HG03575 (cell line): ENCODE measurements at regions not wholly inside any gene's neighbourhood (a gene's known extent, or its start where the extent isn't known, plus 50 kb on each side); places are given as distances from the start of the nearest gene placed in this dataset.
A peak's percentile ranks its signal among the peaks of the same experiment; 100 is the strongest.

Source experiments
- ATAC-seq: cut with Tn5 transposase; IDR thresholded peaks from one replicate; pipeline ENCODE4 v1.9.1; 2021; ENCODE audit not compliant: unreplicated experiment, insufficient number of reproducible peaks, low FRiP score; ENCODE audit errors: extremely low read depth

DNA sequence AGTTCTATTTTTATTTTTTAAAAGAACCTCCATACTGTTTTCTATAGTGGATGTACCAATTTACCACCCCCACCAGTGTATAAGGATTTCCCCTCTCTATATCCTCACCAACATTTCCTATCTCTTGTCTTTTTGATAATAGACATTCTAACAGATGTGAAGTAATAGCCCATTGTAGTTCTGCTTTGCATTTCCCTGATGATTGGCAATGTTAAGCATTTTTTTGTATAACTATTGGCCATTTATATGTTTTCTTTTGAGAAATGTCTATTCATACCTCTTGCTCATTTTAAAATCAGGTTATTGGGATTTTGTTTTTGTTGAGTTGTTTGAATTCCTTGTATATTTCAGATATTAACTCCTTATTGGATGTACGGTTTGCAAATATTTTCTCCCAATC, 251.1 kb upstream of the HTR2C start:
- no peak for ATAC-seq

DNA sequence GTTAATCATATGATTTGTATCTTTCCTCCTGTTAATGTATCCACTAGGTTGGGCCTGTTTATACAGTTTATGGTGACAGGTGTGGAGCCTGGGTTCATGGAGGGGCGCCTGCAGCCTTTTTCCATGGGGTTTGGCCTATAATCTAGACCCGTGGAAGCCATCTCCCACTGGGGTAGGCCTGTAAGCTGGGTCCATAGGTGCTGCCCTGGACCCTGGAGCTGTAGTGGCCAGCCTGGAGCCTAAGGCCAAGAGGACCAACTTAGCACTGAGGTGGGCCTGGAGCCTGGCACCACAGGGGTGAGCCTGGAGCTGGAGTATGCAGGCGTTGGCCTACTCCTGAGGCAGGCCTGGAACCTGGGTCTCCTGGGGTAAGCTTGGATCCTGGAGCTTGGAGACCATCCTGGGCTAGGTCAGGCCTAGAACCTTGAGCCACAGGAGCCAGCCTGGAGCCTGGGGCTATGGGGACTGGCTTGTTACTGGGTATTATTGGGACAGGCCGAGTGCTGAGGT, 249.4 kb upstream of the HTR2C start:
- ATAC-seq: no peak

DNA sequence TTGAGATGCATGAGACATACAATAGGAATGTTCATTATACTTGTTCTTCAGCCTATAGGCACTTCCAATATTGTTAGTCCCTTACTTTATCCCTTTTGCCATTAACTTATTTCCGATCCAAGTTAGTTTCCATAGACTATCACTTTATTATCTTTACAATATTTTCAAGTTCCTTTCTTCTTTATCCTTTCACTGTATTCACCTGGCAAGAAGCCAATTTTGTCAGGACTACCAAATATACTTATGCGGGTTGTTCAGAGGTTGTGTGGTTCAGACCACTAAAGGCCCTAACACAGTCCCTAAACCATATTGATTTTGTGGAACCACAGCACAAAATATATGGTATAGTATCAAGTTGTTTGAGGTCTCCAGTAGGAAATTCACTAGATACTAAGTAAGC, 245.0 kb upstream of the HTR2C start:
- ATAC-seq: no peak

DNA sequence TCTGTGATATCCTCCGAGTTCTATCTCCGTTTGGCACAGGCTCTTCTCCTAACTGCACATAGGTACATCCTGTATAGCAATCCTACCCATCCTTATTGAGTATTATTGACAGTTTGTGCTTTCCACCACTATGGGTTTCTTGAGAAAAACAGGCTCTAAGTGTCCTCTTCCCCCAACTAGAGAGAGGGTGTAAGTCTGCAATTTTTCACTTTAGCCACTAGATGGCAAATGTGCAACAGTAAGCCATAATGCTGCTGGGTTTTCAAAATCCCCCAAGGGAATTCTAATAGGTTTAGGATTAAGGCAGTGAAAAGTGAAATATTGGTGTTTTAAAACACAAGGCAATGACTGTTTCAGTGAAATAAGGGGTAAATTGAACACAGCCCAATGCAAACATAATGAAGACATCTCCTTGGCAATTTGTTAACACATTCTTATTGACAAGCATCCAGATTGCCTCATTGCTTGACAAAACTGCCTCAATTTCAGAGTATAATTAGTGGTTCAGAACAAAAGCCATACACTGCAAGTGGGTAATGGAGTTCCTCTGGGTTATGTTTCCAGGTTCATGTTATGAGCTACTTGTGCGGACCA, 239.0 kb upstream of the HTR2C start:
- ATAC-seq: peak; percentile 76

DNA sequence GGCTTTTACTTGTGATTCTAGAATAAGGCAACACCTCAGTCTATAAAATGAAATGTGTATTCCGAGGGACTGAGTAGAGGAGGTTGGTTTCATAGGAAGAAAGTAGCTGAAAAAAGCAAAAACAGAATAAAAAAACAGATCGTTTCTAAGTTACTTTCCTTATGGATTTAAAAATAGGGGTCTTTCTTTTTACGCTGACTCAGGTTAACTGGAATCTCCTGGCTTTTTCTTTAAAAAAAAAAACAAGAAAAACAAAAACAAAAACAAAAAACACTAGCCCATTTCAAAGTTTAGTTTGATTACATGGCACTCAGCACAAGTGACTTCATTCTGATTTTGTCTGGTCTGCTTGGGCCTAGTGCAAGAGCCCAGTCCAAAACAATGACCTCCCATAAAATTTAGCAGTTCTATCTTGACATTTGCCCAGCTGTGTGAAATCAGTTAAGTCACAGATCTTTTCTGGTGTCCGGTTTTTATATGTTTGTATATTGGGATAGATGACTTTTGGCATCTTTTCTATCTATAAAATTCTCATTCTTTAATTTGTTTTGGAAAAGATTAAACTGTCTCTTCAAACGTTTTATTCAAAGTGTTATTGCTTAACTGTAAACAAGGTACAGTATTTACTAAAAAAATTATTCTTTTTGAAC, 222.7 kb upstream of the HTR2C start:
- ATAC-seq: no peak

DNA sequence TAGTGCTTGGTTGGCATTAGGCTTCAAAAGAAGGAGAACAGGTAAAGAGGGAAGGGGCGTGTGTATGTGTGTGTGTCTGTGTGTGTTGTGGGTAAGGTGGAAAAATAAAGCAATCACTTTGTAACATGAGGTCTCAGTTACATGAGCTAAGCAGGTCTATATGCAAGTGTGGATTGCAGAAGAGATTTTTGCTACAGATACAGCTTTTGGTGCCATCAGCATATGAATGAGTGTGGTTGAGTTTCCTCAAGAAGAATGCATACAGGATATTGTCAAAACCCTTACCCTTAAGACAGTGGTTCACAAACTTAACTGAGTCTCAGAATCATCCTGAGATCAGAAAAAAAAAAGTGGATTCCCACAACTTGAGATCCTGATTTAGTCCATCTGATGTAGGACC, 220.5 kb upstream of the HTR2C start:
- ATAC-seq: no peak

DNA sequence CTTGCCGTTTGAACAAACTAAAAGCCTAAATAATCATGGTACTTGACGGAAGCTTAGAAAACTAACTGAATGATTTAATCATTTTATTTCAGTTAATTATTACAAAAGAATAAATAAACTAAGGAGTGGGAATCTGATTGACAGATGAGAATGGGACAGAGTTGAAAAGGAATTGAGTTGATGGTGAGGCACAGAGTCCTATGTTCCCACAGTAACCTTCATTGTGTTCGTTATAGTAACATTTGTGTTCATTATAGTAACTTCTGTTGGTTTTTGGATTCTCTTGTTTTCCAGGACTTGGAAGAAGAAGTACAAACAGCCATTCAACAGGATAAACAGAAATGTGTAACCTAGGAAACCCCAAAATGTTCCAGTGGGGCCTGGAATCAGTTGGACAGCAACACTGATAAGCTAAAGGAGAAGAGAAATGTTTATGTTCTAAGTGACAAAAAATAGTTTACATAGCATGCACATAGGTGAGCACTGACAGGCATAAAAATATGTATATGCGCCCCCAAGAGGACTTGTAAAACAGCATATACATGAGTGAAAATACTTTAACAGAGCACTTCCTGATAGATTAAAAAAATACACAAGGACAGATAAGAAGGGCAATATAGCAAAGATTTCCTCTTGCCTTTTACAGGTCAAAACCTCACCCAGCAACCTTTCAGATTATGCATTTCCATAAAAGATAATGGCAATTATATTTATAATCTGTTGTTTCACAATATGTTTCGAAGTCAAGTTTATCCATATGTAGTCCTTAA, 218.6 kb upstream of the HTR2C start:
- ATAC-seq: no peak

DNA sequence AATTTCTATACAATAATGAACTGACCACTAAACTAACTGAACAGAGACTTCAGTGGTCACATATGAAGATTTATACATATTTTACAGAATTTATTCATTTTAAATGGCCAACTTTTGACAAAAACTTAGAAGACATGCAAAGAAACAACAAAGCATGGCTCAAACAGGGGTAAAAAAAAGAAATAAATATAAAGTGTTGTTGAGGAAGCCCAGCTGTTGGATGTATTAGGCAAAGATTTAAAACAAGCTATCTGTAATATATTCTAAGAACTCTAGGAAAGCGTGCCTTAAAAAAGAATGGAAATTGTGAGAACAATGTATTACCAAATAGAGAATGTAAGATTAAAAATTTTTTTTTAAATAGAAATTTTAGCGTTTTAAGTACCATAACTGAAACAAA, 210.9 kb upstream of the HTR2C start:
- no peak for ATAC-seq

DNA sequence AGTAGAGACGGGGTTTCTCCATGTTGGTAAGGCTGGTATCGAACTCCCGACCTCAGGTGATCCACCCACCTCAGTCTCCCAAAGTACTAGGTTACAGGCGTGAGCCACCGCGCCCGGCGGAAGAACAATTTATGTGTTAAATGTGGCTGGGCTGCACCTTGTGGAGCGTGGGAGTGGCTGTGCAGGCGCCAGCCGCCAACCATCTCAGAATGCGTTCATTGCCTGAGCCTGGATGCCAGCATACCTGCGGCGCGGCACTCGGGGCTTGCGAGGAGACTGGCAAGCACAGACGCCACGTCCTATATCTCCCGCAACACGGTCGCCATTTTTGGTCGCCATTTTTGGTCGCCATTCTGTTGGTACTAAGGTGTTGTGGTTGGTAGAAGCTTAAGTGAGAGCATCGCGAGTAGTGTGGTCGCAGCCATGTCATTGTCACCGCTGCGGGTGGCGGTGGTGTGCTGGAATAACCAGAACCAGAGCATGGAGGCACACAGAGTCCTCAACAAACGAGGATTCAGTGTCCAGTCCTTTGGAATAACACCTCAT, 193.6 kb upstream of the HTR2C start:
- no peak for ATAC-seq
